ENCODE measurements at regions not wholly inside any gene's neighbourhood (a gene's known extent, or its start where the extent isn't known, plus 50 kb on each side); places are given as distances from the start of the nearest gene placed in this dataset.
"Not testable (repeated sequence)": the region's sequence is repeated elsewhere in the genome, so short reads cannot be mapped to it uniquely, and the experiment has no call there.

DNA sequence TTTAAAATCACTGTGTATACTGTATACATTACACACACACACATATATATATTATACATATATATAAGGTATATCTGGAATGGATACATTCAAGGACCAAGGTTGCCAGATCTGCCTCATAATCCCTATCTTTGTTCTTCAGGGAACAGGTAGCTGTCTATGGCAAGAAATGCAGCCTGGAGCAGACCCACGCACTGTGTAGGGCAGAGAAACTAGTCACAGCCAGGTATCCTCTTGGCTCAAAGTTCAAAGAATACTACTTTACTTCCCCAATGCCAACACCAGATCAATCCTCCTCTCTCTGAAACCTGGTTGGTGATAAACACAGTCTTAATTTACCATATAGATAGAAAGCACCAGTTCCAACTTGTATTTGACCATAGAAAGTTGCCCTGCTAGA lies 313.6 kb downstream of the PRELID2 start:
- WGBS, 2 donors = 48 to 61% methylated on average over 1 of the region's 1 CpG
- DNase-seq (ENCODE audit: low spot score in 2 of 2) = no peak
- TF ChIP-seq POLR2A (IDR thresholded peaks at IDR 0.05) (no peak), CTCF (IDR thresholded peaks at IDR 0.05) (no peak)
- intact Hi-C loops (cut with DNase I; ENCODE audit: low total_unique reads) = no loop called here
- H3K4me3 ChIP-seq (ENCODE audit: low read depth, poor library complexity, severe bottlenecking) = no peak overlapping the region

DNA sequence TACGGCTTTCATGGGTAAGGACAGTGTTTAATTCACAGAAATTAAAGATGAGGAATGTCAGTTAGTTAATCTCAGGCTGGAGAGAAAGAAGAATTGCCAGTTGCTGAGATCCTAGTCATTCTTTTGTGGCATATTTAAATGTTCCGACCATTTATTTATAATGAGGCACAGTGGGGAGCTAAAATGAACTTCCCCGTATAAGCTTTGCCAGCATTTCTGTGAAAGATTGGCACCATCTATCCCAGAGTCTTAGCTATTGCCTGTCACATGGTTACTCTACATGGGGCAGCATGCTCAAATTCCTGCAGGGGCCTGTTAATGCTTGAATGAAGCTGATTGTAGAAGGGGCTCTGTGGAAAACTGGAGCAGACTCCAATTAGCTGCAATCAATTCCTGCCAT lies 314.1 kb downstream of the PRELID2 start:
- no peak overlapping the region for H3K4me3 ChIP-seq (ENCODE audit: low read depth, poor library complexity, severe bottlenecking)
- WGBS, 2 donors = 28 to 33% methylated on average over 3 of the region's 3 CpGs
- no peak for DNase-seq (ENCODE audit: low spot score in 2 of 2)
- intact Hi-C loops (cut with DNase I; ENCODE audit: low total_unique reads) = no loop called here
- TF ChIP-seq POLR2A (IDR thresholded peaks at IDR 0.05) (no peak), CTCF (IDR thresholded peaks at IDR 0.05) (no peak)

DNA sequence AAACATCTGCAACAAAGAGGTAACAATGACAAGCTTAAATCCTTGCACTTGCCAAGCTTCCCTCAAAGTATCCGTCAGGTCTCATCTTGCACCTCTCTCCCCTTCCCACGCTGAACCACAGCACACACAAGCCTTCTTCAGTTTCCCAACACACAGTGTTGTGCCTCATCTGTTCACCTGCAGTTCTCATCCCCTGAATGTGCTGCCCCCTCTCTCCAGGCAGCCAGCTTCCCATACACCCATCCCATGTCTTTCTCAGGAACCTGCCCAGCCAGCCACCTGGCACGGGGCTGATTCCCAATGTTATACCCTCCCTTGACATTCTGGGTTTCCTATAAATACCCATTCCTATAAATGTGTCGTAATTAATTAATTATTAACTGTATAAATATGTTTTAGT lies 314.8 kb downstream of the PRELID2 start:
- no peak overlapping the region for H3K4me3 ChIP-seq (ENCODE audit: low read depth, poor library complexity, severe bottlenecking)
- no peak for DNase-seq (ENCODE audit: low spot score in 2 of 2)
- no peak for TF ChIP-seq CTCF (IDR thresholded peaks at IDR 0.05)
- TF ChIP-seq POLR2A (IDR thresholded peaks at IDR 0.05) = no peak
- intact Hi-C loops (cut with DNase I; ENCODE audit: low total_unique reads) = no loop called here
- WGBS, 2 donors = 39 to 50% methylated on average over 4 of the region's 4 CpGs

GRCh38 chr5:145517588-145517987 lies 317.6 kb downstream of the PRELID2 start:
- intact Hi-C loops (cut with DNase I; ENCODE audit: low total_unique reads); DNase-seq (ENCODE audit: low spot score in 2 of 2); H3K4me3 ChIP-seq (ENCODE audit: low read depth, poor library complexity, severe bottlenecking): not testable (repeated sequence)

DNA sequence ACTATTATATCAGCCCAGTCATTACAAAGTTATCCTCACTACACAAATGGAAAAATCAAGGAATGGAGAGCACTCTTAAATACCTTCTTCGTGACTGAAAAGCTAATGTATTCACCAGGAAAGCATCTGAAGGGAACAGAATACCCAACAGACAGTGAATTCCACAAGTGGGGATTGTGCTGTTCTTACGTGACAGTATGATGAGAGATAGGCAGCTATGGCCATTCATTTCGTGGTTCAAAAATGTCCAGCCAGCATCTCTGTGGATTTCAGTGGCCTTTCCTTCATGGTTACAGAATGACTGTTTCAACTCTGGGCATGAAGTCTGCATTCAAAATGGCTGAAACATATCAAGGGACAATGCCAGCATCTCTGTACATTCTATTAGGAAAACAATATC lies 323.8 kb downstream of the PRELID2 start:
- TF ChIP-seq POLR2A (IDR thresholded peaks at IDR 0.05) (no peak), CTCF (IDR thresholded peaks at IDR 0.05) (no peak)
- 89 to 94% methylated on average over 3 of the region's 3 CpGs for WGBS, 2 donors
- no peak overlapping the region for H3K4me3 ChIP-seq (ENCODE audit: low read depth, poor library complexity, severe bottlenecking)
- intact Hi-C loops (cut with DNase I; ENCODE audit: low total_unique reads) = no loop called here
- no peak for DNase-seq (ENCODE audit: low spot score in 2 of 2)

GRCh38 chr5:145510769-145511168 lies 324.4 kb downstream of the PRELID2 start:
- H3K4me3 ChIP-seq (ENCODE audit: low read depth, poor library complexity, severe bottlenecking) = no peak overlapping the region
- WGBS, 2 donors = 46 to 58% methylated on average over 2 of the region's 2 CpGs
- intact Hi-C loops (cut with DNase I; ENCODE audit: low total_unique reads) = no loop called here
- TF ChIP-seq CTCF (IDR thresholded peaks at IDR 0.05) (no peak), POLR2A (IDR thresholded peaks at IDR 0.05) (no peak)
- DNase-seq (ENCODE audit: low spot score in 2 of 2) = no peak
